Thymus (tissue), 11 donors: ENCODE measurements at regions not wholly inside any gene's neighbourhood (a gene's known extent, or its start where the extent isn't known, plus 50 kb on each side); places are given as distances from the start of the nearest gene placed in this dataset.
"Not testable (repeated sequence)": the region's sequence is repeated elsewhere in the genome, so short reads cannot be mapped to it uniquely, and the experiment has no call there.

Experiments
- DNase-seq, 9 donors: peaks; one replicate each; pipeline ENCODE4 v3.0.0-alpha.2; 2013; ENCODE audit warnings: low spot score in 9 of 9, low read depth in 6 of 9, missing footprints in 1 of 9
- H3K27ac ChIP-seq, 2 donors: one replicate each; pipeline ENCODE4 v1.5.1; 2013; ENCODE audit warnings: control low read depth in 1 of 2, low read depth in 1 of 2, low read length in 1 of 2, mild to moderate bottlenecking in 1 of 2, moderate library complexity in 1 of 2
- H3K27me3 ChIP-seq, 2 donors: one replicate each; pipeline ENCODE4 v1.5.1; 2013; ENCODE audit warnings: low read length in 1 of 2; ENCODE audit not compliant: control insufficient read depth in 2 of 2, insufficient read depth in 1 of 2
- H3K36me3 ChIP-seq, 2 donors: one replicate each; pipeline ENCODE4 v1.5.1; 2013; ENCODE audit warnings: low read length in 1 of 2, mild to moderate bottlenecking in 1 of 2, moderate library complexity in 1 of 2; ENCODE audit not compliant: control insufficient read depth in 2 of 2, insufficient read depth in 2 of 2
- H3K4me1 ChIP-seq, 2 donors: one replicate each; pipeline ENCODE4 v1.5.1; 2013; ENCODE audit warnings: low read length in 2 of 2; ENCODE audit not compliant: control insufficient read depth in 2 of 2, insufficient read depth in 2 of 2
- H3K4me3 ChIP-seq, 2 donors: one replicate each; pipeline ENCODE4 v1.5.1; 2013; ENCODE audit warnings: low read length in 2 of 2, control low read depth in 1 of 2, mild to moderate bottlenecking in 1 of 2
- H3K9me3 ChIP-seq, 2 donors: one replicate each; pipeline ENCODE4 v1.5.1; 2013; ENCODE audit warnings: low read length in 1 of 2, mild to moderate bottlenecking in 1 of 2; ENCODE audit not compliant: control insufficient read depth in 2 of 2, insufficient read depth in 1 of 2
- WGBS: extraction: QIAGEN DNeasy Blood & Tissue Kit; methylation state at CpG from one replicate; pipeline ENCODE4 v1.1.7; 2013; 5-methylcytosine and 5-hydroxymethylcytosine counted together
- donor health status: healthy.

- Histone ChIP-seq H3K36me3 (no peaks in the 10 kb centered on the region), H3K27ac (no peak overlapping the region), H3K4me3 (no peak overlapping the region), H3K9me3 (no peaks in the 10 kb centered on the region), H3K27me3 (no peaks in the 10 kb centered on the region), H3K4me1 (no peaks in the 10 kb centered on the region)
- DNase-seq, result no peak
- WGBS, result 96% methylated on average over 1 of the region's 1 CpG
These were observed 87.0 kb upstream of the TRPC4 start for GRCh38 chr13:37956536-37956935.

GRCh38 chr13:37954597-37954996 is 85.0 kb upstream of the TRPC4 start:
- H3K9me3 ChIP-seq, H3K27ac ChIP-seq, H3K27me3 ChIP-seq, H3K36me3 ChIP-seq, H3K4me3 ChIP-seq, DNase-seq, H3K4me1 ChIP-seq: not testable (repeated sequence)
- 94% methylated on average over 9 of the region's 9 CpGs for WGBS

- Histone ChIP-seq H3K4me3 (no peak overlapping the region), H3K36me3 (no peaks in the 10 kb centered on the region), H3K27ac (no peak overlapping the region), H3K4me1 (no peaks in the 10 kb centered on the region), H3K9me3 (no peaks in the 10 kb centered on the region), H3K27me3 (no peaks in the 10 kb centered on the region)
- DNase-seq, result no peak
- 85% methylated on average over 1 of the region's 1 CpG for WGBS
These were observed 84.6 kb upstream of the TRPC4 start for GRCh38 chr13:37954191-37954590.

- Histone ChIP-seq H3K36me3 (no peaks in the 10 kb centered on the region), H3K4me1 (no peaks in the 10 kb centered on the region), H3K27me3 (no peaks in the 10 kb centered on the region), H3K27ac (no peak overlapping the region), H3K4me3 (no peak overlapping the region), H3K9me3 (no peaks in the 10 kb centered on the region)
- DNase-seq, result no peak
These were observed 84.1 kb upstream of the TRPC4 start for GRCh38 chr13:37953696-37954095.

- no peaks in the 10 kb centered on the region for H3K4me1 ChIP-seq
- DNase-seq, result no peak
- H3K36me3 ChIP-seq, result no peaks in the 10 kb centered on the region
- H3K27me3 ChIP-seq, result no peaks in the 10 kb centered on the region
- WGBS, result 67% methylated on average over 1 of the region's 1 CpG
- H3K4me3 ChIP-seq, result no peak overlapping the region
- H3K27ac ChIP-seq, result no peak overlapping the region
- no peaks in the 10 kb centered on the region for H3K9me3 ChIP-seq
These were observed 80.4 kb upstream of the TRPC4 start for GRCh38 chr13:37950016-37950415.

- Histone ChIP-seq H3K9me3 (peaks cover 0 to 3% of the 10 kb centered on the region in 2 donors), H3K27me3 (no peaks in the 10 kb centered on the region), H3K27ac (no peak overlapping the region), H3K4me3 (no peak overlapping the region), H3K4me1 (no peaks in the 10 kb centered on the region), H3K36me3 (no peaks in the 10 kb centered on the region)
- DNase-seq, result no peak
- WGBS, result 83% methylated on average over 5 of the region's 5 CpGs
These were observed 78.0 kb upstream of the TRPC4 start for GRCh38 chr13:37947419-37948140.

GRCh38 chr13:37945651-37946575 is 76.3 kb upstream of the TRPC4 start:
- Histone ChIP-seq H3K36me3 (no peaks in the 10 kb centered on the region), H3K4me3 (no peak overlapping the region), H3K27me3 (no peaks in the 10 kb centered on the region), H3K4me1 (no peaks in the 10 kb centered on the region), H3K9me3 (peaks cover 0 to 3% of the 10 kb centered on the region in 2 donors), H3K27ac (no peak overlapping the region)
- WGBS, result 92% methylated on average over 4 of the region's 4 CpGs
- DNase-seq, result no peak

- 90% methylated on average over 8 of the region's 8 CpGs for WGBS
These were observed 75.4 kb upstream of the TRPC4 start for GRCh38 chr13:37944869-37945442.

More at GRCh38 chr13:37944869-37945442, 75.4 kb upstream of the TRPC4 start:
- H3K4me1 ChIP-seq, result no peaks in the 10 kb centered on the region
- H3K27ac ChIP-seq, result no peak overlapping the region
- no peak overlapping the region for H3K4me3 ChIP-seq
- H3K27me3 ChIP-seq, result no peaks in the 10 kb centered on the region
- DNase-seq, result no peak
- peaks cover 0 to 3% of the 10 kb centered on the region in 2 donors for H3K9me3 ChIP-seq
- H3K36me3 ChIP-seq, result no peaks in the 10 kb centered on the region
